ENCODE measurements at regions not wholly inside any gene's neighbourhood (a gene's known extent, or its start where the extent isn't known, plus 50 kb on each side); places are given as distances from the start of the nearest gene placed in this dataset.
"Not testable (repeated sequence)": the region's sequence is repeated elsewhere in the genome, so short reads cannot be mapped to it uniquely, and the experiment has no call there.

- intact Hi-C loops (cut with micrococcal nuclease) = no loop called here
- no peak overlapping the region for H3K4me3 Mint-ChIP-seq
Observed at GRCh38 chr7:56449762-56450161, 333.5 kb upstream of the NUPR2 start.

DNA sequence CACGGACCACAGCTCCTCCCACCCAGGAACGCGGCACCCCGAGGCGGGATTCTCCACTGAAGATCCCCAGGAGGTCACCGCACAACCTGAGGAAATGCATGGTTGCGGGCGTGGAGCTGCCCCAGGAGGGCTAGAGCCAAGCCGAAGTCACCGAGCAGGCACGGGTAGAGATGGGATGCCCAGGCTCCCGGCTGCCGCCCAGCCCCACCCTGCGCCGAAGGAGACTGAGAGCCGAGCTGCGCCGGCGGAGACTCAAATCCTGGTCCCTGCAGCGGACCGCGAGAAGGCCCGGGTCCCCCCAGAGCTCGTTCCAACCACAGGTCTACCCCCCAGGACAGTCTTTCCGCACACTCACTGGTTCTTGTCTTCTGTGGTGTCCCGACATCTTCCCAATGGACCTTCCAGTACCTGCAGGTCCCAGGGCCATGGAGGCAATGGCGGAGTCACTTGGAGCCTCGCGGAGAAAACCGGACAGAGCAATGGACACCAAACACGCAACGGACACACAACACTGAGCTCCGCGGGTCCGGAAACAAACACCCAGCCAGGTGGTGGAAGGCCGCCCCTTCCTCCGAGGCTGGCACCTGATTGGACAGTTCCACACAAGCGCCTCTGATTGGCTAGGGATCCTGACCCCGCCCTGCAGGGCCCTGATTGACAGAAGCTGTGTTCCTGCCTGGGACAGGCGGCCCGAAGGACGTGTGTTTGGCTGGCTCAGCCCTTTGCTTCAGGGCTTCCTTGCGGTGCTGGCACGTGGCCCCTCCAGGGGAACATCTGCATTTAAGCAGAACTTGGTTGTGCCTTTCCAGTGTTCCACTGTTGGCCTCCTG lies 331.9 kb upstream of the NUPR2 start:
- H3K27ac Mint-ChIP-seq = no peak overlapping the region
- no peaks in the 10 kb centered on the region for H3K4me1 Mint-ChIP-seq

More at GRCh38 chr7:56449762-56450161, 333.5 kb upstream of the NUPR2 start:
- Mint-ChIP-seq H3K27ac (no peak overlapping the region), H3K27me3 (ENCODE audit: low read depth in 2 of 2) (no peaks in the 10 kb centered on the region), H3K9me3 (peaks cover 15 to 19% of the 10 kb centered on the region in 2 donors), H3K4me1 (no peaks in the 10 kb centered on the region), H3K36me3 (peaks cover 6% of the 10 kb centered on the region)
- no peaks in the 10 kb centered on the region for H3K36me3 ChIP-seq (ENCODE audit: control insufficient read depth, insufficient read depth, low read length)
- no peak for TF ChIP-seq CTCF (IDR thresholded peaks at IDR 0.05)
- H3K4me1 ChIP-seq (ENCODE audit: control insufficient read depth, insufficient read depth, low read length) = no peaks in the 10 kb centered on the region
- DNase-seq (no peak), ATAC-seq (no peak)
- H3K27me3 ChIP-seq (ENCODE audit: control insufficient read depth, insufficient read depth, low read length) = no peaks in the 10 kb centered on the region
- peaks cover 33% of the 10 kb centered on the region for H3K9me3 ChIP-seq (ENCODE audit: control insufficient read depth, insufficient read depth, low read length)
- H3K27ac ChIP-seq (ENCODE audit: low read length) = no peak overlapping the region
- H3K4me3 ChIP-seq (ENCODE audit: low read length) = no peak overlapping the region

DNA sequence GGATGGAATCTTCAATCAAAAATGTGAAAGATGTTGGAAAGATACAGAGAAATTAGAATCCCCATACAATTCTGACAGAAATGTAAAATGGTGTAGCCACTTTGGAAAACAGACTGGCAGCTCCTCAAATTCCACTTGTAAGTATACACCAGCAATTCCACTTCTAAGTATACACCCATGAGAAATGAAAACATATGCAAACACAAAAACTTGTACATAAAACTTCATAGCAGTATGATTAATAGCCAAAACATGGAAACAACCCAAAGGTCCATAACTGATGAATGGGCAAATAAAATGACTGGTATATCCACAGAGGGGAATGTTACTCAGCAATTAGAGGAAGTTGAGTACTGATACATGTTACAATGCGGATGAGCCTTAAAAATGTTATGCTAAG lies 304.3 kb upstream of the NUPR2 start:
- H3K4me3 Mint-ChIP-seq; H3K4me1 ChIP-seq (ENCODE audit: control insufficient read depth, insufficient read depth, low read length); H3K4me1 Mint-ChIP-seq; H3K4me3 ChIP-seq (ENCODE audit: low read length); intact Hi-C loops (cut with micrococcal nuclease); ATAC-seq; H3K27me3 ChIP-seq (ENCODE audit: control insufficient read depth, insufficient read depth, low read length); H3K27ac Mint-ChIP-seq; H3K9me3 ChIP-seq (ENCODE audit: control insufficient read depth, insufficient read depth, low read length); H3K36me3 ChIP-seq (ENCODE audit: control insufficient read depth, insufficient read depth, low read length); H3K27me3 Mint-ChIP-seq (ENCODE audit: low read depth in 2 of 2); DNase-seq; H3K27ac ChIP-seq (ENCODE audit: low read length): not testable (repeated sequence)
- peaks cover 16% of the 10 kb centered on the region for H3K36me3 Mint-ChIP-seq
- no CpG with 5 or more reads among the region's 1 CpG for WGBS (ENCODE audit: insufficient coverage)
- H3K9me3 Mint-ChIP-seq = peaks cover 8 to 20% of the 10 kb centered on the region in 2 donors

More for the DNA sequence above, 331.9 kb upstream of the NUPR2 start:
- Histone ChIP-seq H3K27ac (ENCODE audit: low read length) (no peak overlapping the region), H3K4me1 (ENCODE audit: control insufficient read depth, insufficient read depth, low read length) (no peaks in the 10 kb centered on the region), H3K9me3 (ENCODE audit: control insufficient read depth, insufficient read depth, low read length) (peaks cover 29% of the 10 kb centered on the region), H3K4me3 (ENCODE audit: low read length) (no peak overlapping the region), H3K27me3 (ENCODE audit: control insufficient read depth, insufficient read depth, low read length) (no peaks in the 10 kb centered on the region), H3K36me3 (ENCODE audit: control insufficient read depth, insufficient read depth, low read length) (no peaks in the 10 kb centered on the region)
- Mint-ChIP-seq H3K27me3 (ENCODE audit: low read depth in 2 of 2) (no peaks in the 10 kb centered on the region), H3K36me3 (peaks cover 14% of the 10 kb centered on the region), H3K9me3 (peaks cover 20 to 30% of the 10 kb centered on the region in 2 donors), H3K4me3 (no peak overlapping the region)
- intact Hi-C loops (cut with micrococcal nuclease) = no loop called here
- 38% methylated on average over 44 of the region's 44 CpGs for WGBS (ENCODE audit: insufficient coverage)
- ATAC-seq = no peak
- no peak for DNase-seq
- no peak for TF ChIP-seq CTCF (IDR thresholded peaks at IDR 0.05)

GRCh38 chr7:56375173-56375572 lies 259.0 kb upstream of the NUPR2 start:
- WGBS (ENCODE audit: insufficient coverage) = 87% methylated on average over 18 of the region's 18 CpGs
- H3K9me3 Mint-ChIP-seq = no peaks in the 10 kb centered on the region
- no peaks in the 10 kb centered on the region for H3K36me3 Mint-ChIP-seq
- Histone ChIP-seq H3K4me1 (ENCODE audit: control insufficient read depth, insufficient read depth, low read length) (no peaks in the 10 kb centered on the region), H3K9me3 (ENCODE audit: control insufficient read depth, insufficient read depth, low read length) (peaks cover 7% of the 10 kb centered on the region), H3K27me3 (ENCODE audit: control insufficient read depth, insufficient read depth, low read length) (no peaks in the 10 kb centered on the region), H3K4me3 (ENCODE audit: low read length) (no peak overlapping the region), H3K27ac (ENCODE audit: low read length) (no peak overlapping the region), H3K36me3 (ENCODE audit: control insufficient read depth, insufficient read depth, low read length) (no peaks in the 10 kb centered on the region)
- intact Hi-C loops (cut with micrococcal nuclease) = no loop called here
- ATAC-seq (no peak), DNase-seq (no peak)
- H3K27ac Mint-ChIP-seq = no peak overlapping the region
- no peaks in the 10 kb centered on the region for H3K4me1 Mint-ChIP-seq
- no peaks in the 10 kb centered on the region for H3K27me3 Mint-ChIP-seq (ENCODE audit: low read depth in 2 of 2)
- no peak overlapping the region for H3K4me3 Mint-ChIP-seq
- no peak for TF ChIP-seq CTCF (IDR thresholded peaks at IDR 0.05)

- 98% methylated on average over 19 of the region's 25 CpGs for WGBS (ENCODE audit: insufficient coverage)
- not testable (repeated sequence) for ATAC-seq, H3K27ac Mint-ChIP-seq
Observed at GRCh38 chr7:56374666-56375065, 258.4 kb upstream of the NUPR2 start.

GRCh38 chr7:56373314-56373713 lies 257.1 kb upstream of the NUPR2 start:
- H3K27me3 ChIP-seq (ENCODE audit: control insufficient read depth, insufficient read depth, low read length); H3K27ac ChIP-seq (ENCODE audit: low read length); H3K4me1 ChIP-seq (ENCODE audit: control insufficient read depth, insufficient read depth, low read length); H3K4me3 ChIP-seq (ENCODE audit: low read length); H3K9me3 Mint-ChIP-seq; H3K4me3 Mint-ChIP-seq; intact Hi-C loops (cut with micrococcal nuclease); H3K27ac Mint-ChIP-seq; H3K36me3 Mint-ChIP-seq; H3K27me3 Mint-ChIP-seq (ENCODE audit: low read depth in 2 of 2); ATAC-seq; H3K4me1 Mint-ChIP-seq; H3K36me3 ChIP-seq (ENCODE audit: control insufficient read depth, insufficient read depth, low read length): not testable (repeated sequence)
- 95% methylated on average over 8 of the region's 24 CpGs for WGBS (ENCODE audit: insufficient coverage)
- peaks cover 19% of the 10 kb centered on the region for H3K9me3 ChIP-seq (ENCODE audit: control insufficient read depth, insufficient read depth, low read length)
- peak; percentile 23 to 55 for DNase-seq

More at GRCh38 chr7:56374666-56375065, 258.4 kb upstream of the NUPR2 start:
- H3K9me3 Mint-ChIP-seq; H3K27me3 Mint-ChIP-seq (ENCODE audit: low read depth in 2 of 2); H3K36me3 Mint-ChIP-seq; H3K4me3 Mint-ChIP-seq; H3K36me3 ChIP-seq (ENCODE audit: control insufficient read depth, insufficient read depth, low read length); DNase-seq; H3K4me1 Mint-ChIP-seq; H3K9me3 ChIP-seq (ENCODE audit: control insufficient read depth, insufficient read depth, low read length); H3K27me3 ChIP-seq (ENCODE audit: control insufficient read depth, insufficient read depth, low read length); H3K27ac ChIP-seq (ENCODE audit: low read length); intact Hi-C loops (cut with micrococcal nuclease); H3K4me1 ChIP-seq (ENCODE audit: control insufficient read depth, insufficient read depth, low read length); H3K4me3 ChIP-seq (ENCODE audit: low read length): not testable (repeated sequence)
